ENCODE measurements at regions not wholly inside any gene's neighbourhood (a gene's known extent, or its start where the extent isn't known, plus 50 kb on each side); places are given as distances from the start of the nearest gene placed in this dataset.
"Not testable (repeated sequence)": the region's sequence is repeated elsewhere in the genome, so short reads cannot be mapped to it uniquely, and the experiment has no call there.

DNA sequence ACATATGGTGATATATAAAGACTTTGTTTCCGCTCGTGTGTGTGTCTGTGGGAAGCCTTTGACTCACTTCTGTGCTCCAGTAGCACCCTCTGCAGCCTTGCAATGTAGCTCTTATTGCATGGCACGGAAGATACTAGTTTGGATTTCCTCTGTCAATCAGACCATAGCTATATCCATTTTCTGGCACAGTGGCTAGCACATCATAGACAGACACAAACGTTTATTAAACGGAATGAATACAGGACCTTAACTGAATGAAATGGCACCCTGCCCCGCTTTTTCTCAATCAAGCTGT, 124.0 kb upstream of the PTPN20 start:
- intact Hi-C loops (cut with micrococcal nuclease; ENCODE audit: unreplicated experiment), result no loop called here
- CTCF ChIA-PET, result no interaction called here
- in situ Hi-C loops (cut with HindIII; ENCODE audit: low pct_unique_long_range_greater_than_20kb, low sequenced_read_pairs), result no loop called here
- ATAC-seq (peak; percentile 40), DNase-seq (ENCODE audit: low read depth, low spot score) (no peak)
- Histone ChIP-seq H3K4me3 (ENCODE audit: low read depth in 2 of 2, low read length in 2 of 2) (peak overlapping the region; percentile 61 to 85), H3K9me3 (ENCODE audit: control insufficient read depth, insufficient read depth, low read depth, low read length) (no peaks in the 10 kb centered on the region), H3K27ac (ENCODE audit: low read length) (peak overlapping the region; percentile 78), H3K36me3 (ENCODE audit: control insufficient read depth, insufficient read depth, low read length) (no peaks in the 10 kb centered on the region), H3K4me1 (ENCODE audit: control insufficient read depth, insufficient read depth, low read length) (no peaks in the 10 kb centered on the region), H3K27me3 (ENCODE audit: control insufficient read depth, insufficient read depth, low read length) (no peaks in the 10 kb centered on the region)
- POLR2A ChIA-PET, result no interaction called here
- no TSS peak for BruUV-seq (replicated peaks)
- TF ChIP-seq CTCF (IDR thresholded peaks at IDR 0.05) (no peak), TCF7L2 (IDR thresholded peaks at IDR 0.05; ENCODE audit: low read depth, low read length) (no peak)

GRCh38 chr10:46792657-46793357, 118.4 kb upstream of the PTPN20 start:
- POLR2A ChIA-PET; BruUV-seq (replicated peaks); H3K27me3 ChIP-seq (ENCODE audit: control insufficient read depth, insufficient read depth, low read length); H3K9me3 ChIP-seq (ENCODE audit: control insufficient read depth, insufficient read depth, low read depth, low read length); ATAC-seq; H3K27ac ChIP-seq (ENCODE audit: low read length); H3K4me3 ChIP-seq (ENCODE audit: low read depth in 2 of 2, low read length in 2 of 2); DNase-seq (ENCODE audit: low read depth, low spot score); H3K4me1 ChIP-seq (ENCODE audit: control insufficient read depth, insufficient read depth, low read length); CTCF ChIA-PET; intact Hi-C loops (cut with micrococcal nuclease; ENCODE audit: unreplicated experiment); H3K36me3 ChIP-seq (ENCODE audit: control insufficient read depth, insufficient read depth, low read length); in situ Hi-C loops (cut with HindIII; ENCODE audit: low pct_unique_long_range_greater_than_20kb, low sequenced_read_pairs): not testable (repeated sequence)

- CTCF ChIA-PET, result not testable (repeated sequence)
These were observed 114.9 kb upstream of the PTPN20 start for GRCh38 chr10:46796351-46796750.

GRCh38 chr10:46802010-46802409, 109.2 kb upstream of the PTPN20 start:
- intact Hi-C loops (cut with micrococcal nuclease; ENCODE audit: unreplicated experiment); H3K4me1 ChIP-seq (ENCODE audit: control insufficient read depth, insufficient read depth, low read length); H3K4me3 ChIP-seq (ENCODE audit: low read depth in 2 of 2, low read length in 2 of 2); ATAC-seq; in situ Hi-C loops (cut with HindIII; ENCODE audit: low pct_unique_long_range_greater_than_20kb, low sequenced_read_pairs); H3K27ac ChIP-seq (ENCODE audit: low read length); CTCF ChIA-PET; POLR2A ChIA-PET; H3K36me3 ChIP-seq (ENCODE audit: control insufficient read depth, insufficient read depth, low read length); H3K9me3 ChIP-seq (ENCODE audit: control insufficient read depth, insufficient read depth, low read depth, low read length); DNase-seq (ENCODE audit: low read depth, low spot score); H3K27me3 ChIP-seq (ENCODE audit: control insufficient read depth, insufficient read depth, low read length); BruUV-seq (replicated peaks): not testable (repeated sequence)

More at GRCh38 chr10:46796351-46796750, 114.9 kb upstream of the PTPN20 start:
- H3K4me1 ChIP-seq (ENCODE audit: control insufficient read depth, insufficient read depth, low read length); H3K27ac ChIP-seq (ENCODE audit: low read length); DNase-seq (ENCODE audit: low read depth, low spot score); H3K9me3 ChIP-seq (ENCODE audit: control insufficient read depth, insufficient read depth, low read depth, low read length); H3K36me3 ChIP-seq (ENCODE audit: control insufficient read depth, insufficient read depth, low read length); intact Hi-C loops (cut with micrococcal nuclease; ENCODE audit: unreplicated experiment); POLR2A ChIA-PET; H3K4me3 ChIP-seq (ENCODE audit: low read depth in 2 of 2, low read length in 2 of 2); H3K27me3 ChIP-seq (ENCODE audit: control insufficient read depth, insufficient read depth, low read length); in situ Hi-C loops (cut with HindIII; ENCODE audit: low pct_unique_long_range_greater_than_20kb, low sequenced_read_pairs); ATAC-seq; BruUV-seq (replicated peaks): not testable (repeated sequence)

DNA sequence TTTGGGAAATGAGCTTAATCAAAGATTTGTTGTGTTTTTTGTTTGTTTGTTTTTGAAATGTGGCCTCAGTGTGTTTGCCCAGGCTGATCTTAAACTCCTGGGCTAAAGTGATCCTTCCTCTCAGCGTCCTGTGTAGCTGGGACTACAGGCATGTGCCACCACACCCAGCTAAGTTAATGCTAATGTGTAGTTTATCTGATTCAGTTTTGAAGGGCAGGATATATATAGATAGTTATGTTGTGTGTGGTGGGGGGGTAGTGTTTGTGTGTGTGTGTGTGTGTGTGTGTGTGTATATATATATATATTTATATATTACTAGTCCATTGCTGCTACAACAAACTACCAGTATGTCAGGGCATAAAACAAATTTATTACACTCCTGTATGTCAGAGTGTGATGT, 108.1 kb upstream of the PTPN20 start:
- ATAC-seq; BruUV-seq (replicated peaks); in situ Hi-C loops (cut with HindIII; ENCODE audit: low pct_unique_long_range_greater_than_20kb, low sequenced_read_pairs); H3K27ac ChIP-seq (ENCODE audit: low read length); POLR2A ChIA-PET; H3K36me3 ChIP-seq (ENCODE audit: control insufficient read depth, insufficient read depth, low read length); H3K4me1 ChIP-seq (ENCODE audit: control insufficient read depth, insufficient read depth, low read length); H3K9me3 ChIP-seq (ENCODE audit: control insufficient read depth, insufficient read depth, low read depth, low read length); H3K4me3 ChIP-seq (ENCODE audit: low read depth in 2 of 2, low read length in 2 of 2); H3K27me3 ChIP-seq (ENCODE audit: control insufficient read depth, insufficient read depth, low read length); intact Hi-C loops (cut with micrococcal nuclease; ENCODE audit: unreplicated experiment); CTCF ChIA-PET; DNase-seq (ENCODE audit: low read depth, low spot score): not testable (repeated sequence)

- in situ Hi-C loops (cut with HindIII; ENCODE audit: low pct_unique_long_range_greater_than_20kb, low sequenced_read_pairs); H3K4me3 ChIP-seq (ENCODE audit: low read depth in 2 of 2, low read length in 2 of 2); DNase-seq (ENCODE audit: low read depth, low spot score); POLR2A ChIA-PET; H3K27ac ChIP-seq (ENCODE audit: low read length); H3K9me3 ChIP-seq (ENCODE audit: control insufficient read depth, insufficient read depth, low read depth, low read length); ATAC-seq; CTCF ChIA-PET; BruUV-seq (replicated peaks); H3K36me3 ChIP-seq (ENCODE audit: control insufficient read depth, insufficient read depth, low read length); intact Hi-C loops (cut with micrococcal nuclease; ENCODE audit: unreplicated experiment); H3K27me3 ChIP-seq (ENCODE audit: control insufficient read depth, insufficient read depth, low read length); H3K4me1 ChIP-seq (ENCODE audit: control insufficient read depth, insufficient read depth, low read length): not testable (repeated sequence)
These were observed 101.0 kb upstream of the PTPN20 start for GRCh38 chr10:46810222-46810621.

- DNase-seq (ENCODE audit: low read depth, low spot score); H3K27me3 ChIP-seq (ENCODE audit: control insufficient read depth, insufficient read depth, low read length); POLR2A ChIA-PET; intact Hi-C loops (cut with micrococcal nuclease; ENCODE audit: unreplicated experiment); H3K4me1 ChIP-seq (ENCODE audit: control insufficient read depth, insufficient read depth, low read length); in situ Hi-C loops (cut with HindIII; ENCODE audit: low pct_unique_long_range_greater_than_20kb, low sequenced_read_pairs); H3K4me3 ChIP-seq (ENCODE audit: low read depth in 2 of 2, low read length in 2 of 2); H3K36me3 ChIP-seq (ENCODE audit: control insufficient read depth, insufficient read depth, low read length); BruUV-seq (replicated peaks); H3K27ac ChIP-seq (ENCODE audit: low read length); CTCF ChIA-PET; ATAC-seq; H3K9me3 ChIP-seq (ENCODE audit: control insufficient read depth, insufficient read depth, low read depth, low read length): not testable (repeated sequence)
These were observed 95.1 kb upstream of the PTPN20 start for GRCh38 chr10:46816126-46816525.

All from Panc1 (cell line).